ENCODE measurements at regions not wholly inside any gene's neighbourhood (a gene's known extent, or its start where the extent isn't known, plus 50 kb on each side); places are given as distances from the start of the nearest gene placed in this dataset.
"Not testable (repeated sequence)": the region's sequence is repeated elsewhere in the genome, so short reads cannot be mapped to it uniquely, and the experiment has no call there.

DNA sequence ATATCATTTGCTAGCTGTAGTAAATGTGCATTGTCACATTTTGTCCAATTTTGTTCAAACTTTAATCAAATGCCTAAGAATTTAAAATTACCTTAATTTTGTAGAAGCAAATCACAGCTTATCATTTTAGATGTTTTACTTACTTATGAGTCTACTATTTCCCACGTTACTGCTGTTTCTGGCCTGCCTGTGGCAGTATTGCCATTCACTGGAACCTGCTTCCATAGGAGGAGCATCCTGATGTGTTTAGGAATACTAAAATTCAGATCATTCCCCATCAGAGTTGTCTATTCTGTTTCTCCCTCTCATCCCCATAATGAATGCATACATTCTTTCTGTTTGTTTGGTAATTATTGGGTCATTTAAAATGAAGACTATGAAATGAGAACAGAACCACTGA is 119.5 kb upstream of the SNRPN start:
- Histone ChIP-seq H3K9me3 (ENCODE audit: control insufficient read depth, low read depth, low read length) (peaks cover 6% of the 10 kb centered on the region), H3K9ac (ENCODE audit: low read length) (no peak overlapping the region), H3K36me3 (ENCODE audit: control insufficient read depth, low read depth, low read length) (no peaks in the 10 kb centered on the region), H3K27ac (ENCODE audit: low read length) (no peak overlapping the region), H3K27me3 (ENCODE audit: control insufficient read depth, insufficient read depth, low read length) (no peaks in the 10 kb centered on the region), H3K4me1 (ENCODE audit: control insufficient read depth, low read depth, low read length) (no peaks in the 10 kb centered on the region), H3K4me3 (ENCODE audit: low read length) (no peak overlapping the region)

DNA sequence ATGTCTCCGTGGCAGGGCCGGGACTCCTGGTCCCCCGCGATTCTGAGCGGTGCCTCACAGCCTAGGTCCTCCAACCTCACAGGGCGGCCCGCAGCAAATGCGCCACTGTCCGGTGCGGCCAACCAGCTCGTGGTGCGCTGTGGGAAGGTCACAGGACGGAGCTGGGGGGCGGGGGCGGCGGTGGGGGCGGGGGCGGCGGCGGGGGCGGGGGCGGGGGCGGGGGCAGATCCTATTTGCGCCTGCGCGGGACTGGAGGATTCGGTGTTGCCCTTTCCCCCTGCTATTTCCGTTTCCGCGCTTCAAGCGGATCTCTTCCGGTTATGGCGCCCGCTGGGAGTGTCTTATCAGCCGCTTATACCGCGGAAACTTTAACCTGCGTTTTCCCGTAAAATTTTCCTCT is 106.7 kb upstream of the SNRPN start:
- Histone ChIP-seq H3K9ac (ENCODE audit: low read length) (no peak overlapping the region), H3K27me3 (ENCODE audit: control insufficient read depth, insufficient read depth, low read length) (no peaks in the 10 kb centered on the region), H3K4me1 (ENCODE audit: control insufficient read depth, low read depth, low read length) (peaks cover 8% of the 10 kb centered on the region), H3K4me3 (ENCODE audit: low read length) (no peak overlapping the region), H3K36me3 (ENCODE audit: control insufficient read depth, low read depth, low read length) (no peaks in the 10 kb centered on the region), H3K27ac (ENCODE audit: low read length) (no peak overlapping the region), H3K9me3 (ENCODE audit: control insufficient read depth, low read depth, low read length) (peaks cover 10% of the 10 kb centered on the region)

DNA sequence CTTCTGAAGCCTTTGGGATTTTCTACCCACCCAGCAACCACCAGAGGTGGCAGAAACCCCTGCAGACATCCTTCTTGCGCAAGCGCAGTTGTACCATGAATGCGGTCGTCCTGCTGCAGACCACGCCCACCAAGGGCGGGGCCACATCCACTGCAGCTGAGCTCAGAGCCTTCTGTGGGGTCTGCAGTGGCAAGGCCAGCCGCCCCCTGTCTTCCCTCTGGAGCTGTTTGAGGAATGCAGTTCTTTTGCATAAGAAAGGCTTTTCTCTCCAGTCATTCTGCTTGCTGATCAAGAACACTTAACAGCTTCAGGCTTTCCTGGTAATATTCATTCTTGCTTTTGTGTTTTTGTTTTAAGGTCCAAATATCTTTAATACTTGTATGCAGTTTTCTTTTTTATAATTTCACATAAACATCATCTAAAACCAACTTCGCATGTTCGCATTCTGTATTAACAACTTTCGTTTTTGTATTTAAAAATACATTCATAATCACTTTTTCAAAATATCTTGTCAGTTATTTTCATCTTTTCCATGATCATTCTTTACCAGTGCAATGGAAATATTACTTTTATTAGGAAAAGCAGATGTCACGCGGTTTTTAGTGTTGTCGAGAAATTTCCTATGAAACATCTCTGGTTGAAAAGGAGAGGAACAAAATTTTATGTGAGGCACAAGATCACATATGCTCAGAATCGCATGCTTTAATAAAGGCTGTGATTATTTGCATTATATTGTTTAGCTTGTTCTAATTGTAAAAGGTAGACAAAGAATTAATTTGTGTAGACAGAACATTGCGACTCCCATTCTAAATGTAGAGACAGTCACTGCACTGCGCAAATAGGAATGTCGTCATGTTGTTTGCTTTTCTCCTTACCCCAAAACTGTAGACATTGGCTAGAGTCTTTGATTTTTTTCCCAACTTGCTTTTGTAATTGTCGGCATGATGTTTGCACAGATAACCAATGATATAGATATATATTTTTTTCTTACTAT is 98.1 kb upstream of the SNRPN start:
- no peaks in the 10 kb centered on the region for H3K36me3 ChIP-seq (ENCODE audit: control insufficient read depth, low read depth, low read length)
- H3K4me1 ChIP-seq (ENCODE audit: control insufficient read depth, low read depth, low read length), result peaks cover 22% of the 10 kb centered on the region
- H3K27ac ChIP-seq (ENCODE audit: low read length), result peak overlapping the region; percentile 79
- no peaks in the 10 kb centered on the region for H3K27me3 ChIP-seq (ENCODE audit: control insufficient read depth, insufficient read depth, low read length)
- peak overlapping the region; percentile 55 for H3K4me3 ChIP-seq (ENCODE audit: low read length)
- H3K9ac ChIP-seq (ENCODE audit: low read length), result peak overlapping the region; percentile 73
- no peaks in the 10 kb centered on the region for H3K9me3 ChIP-seq (ENCODE audit: control insufficient read depth, low read depth, low read length)

DNA sequence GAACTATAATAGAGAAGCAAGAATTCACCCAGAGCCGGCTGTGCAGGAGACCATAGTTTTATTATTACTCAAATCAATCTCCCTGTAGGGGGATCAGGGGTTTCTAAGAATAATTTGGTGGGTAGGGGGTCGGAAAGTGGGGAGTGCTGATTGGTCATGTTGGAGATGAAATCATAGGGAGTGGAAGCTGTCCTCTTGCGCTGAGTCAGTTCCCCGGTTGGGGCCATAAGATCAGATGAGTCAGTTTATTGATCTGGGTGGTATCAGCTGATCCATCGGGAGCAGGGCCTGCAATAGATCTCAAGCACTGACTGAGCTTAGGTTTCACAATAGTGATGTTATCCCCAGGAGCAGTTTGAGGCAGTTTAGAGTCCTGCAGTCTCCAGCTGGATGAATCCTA is 97.0 kb upstream of the SNRPN start:
- Histone ChIP-seq H3K27me3 (ENCODE audit: control insufficient read depth, insufficient read depth, low read length) (no peaks in the 10 kb centered on the region), H3K4me3 (ENCODE audit: low read length) (peak overlapping the region; percentile 55), H3K36me3 (ENCODE audit: control insufficient read depth, low read depth, low read length) (no peaks in the 10 kb centered on the region), H3K9ac (ENCODE audit: low read length) (peak overlapping the region; percentile 73), H3K4me1 (ENCODE audit: control insufficient read depth, low read depth, low read length) (peaks cover 22% of the 10 kb centered on the region), H3K9me3 (ENCODE audit: control insufficient read depth, low read depth, low read length) (peaks cover 4% of the 10 kb centered on the region), H3K27ac (ENCODE audit: low read length) (peak overlapping the region; percentile 80)

DNA sequence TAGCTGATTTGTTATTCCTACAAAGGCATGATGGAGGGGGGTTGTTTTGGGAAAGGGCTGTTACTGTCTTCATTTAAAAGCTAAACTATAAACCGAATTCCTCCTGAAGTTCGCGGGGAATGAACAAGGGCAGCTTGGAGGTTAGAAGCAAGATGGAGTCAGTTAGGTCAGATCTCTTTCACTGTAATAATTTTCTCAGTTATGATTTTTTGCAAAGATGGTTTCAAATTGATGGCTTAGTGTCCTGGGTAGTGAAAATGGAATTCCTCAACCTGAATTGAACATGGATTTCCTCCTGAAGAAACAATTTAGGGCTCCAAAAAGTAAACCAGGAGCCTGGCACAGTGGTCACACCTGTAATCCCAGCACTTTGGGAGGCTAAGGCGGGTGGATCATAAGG is 96.6 kb upstream of the SNRPN start:
- Histone ChIP-seq H3K27ac (ENCODE audit: low read length) (peak overlapping the region; percentile 80), H3K9ac (ENCODE audit: low read length) (peak overlapping the region; percentile 73), H3K4me1 (ENCODE audit: control insufficient read depth, low read depth, low read length) (peaks cover 22% of the 10 kb centered on the region), H3K4me3 (ENCODE audit: low read length) (peak overlapping the region; percentile 55)
- not testable (repeated sequence) for H3K36me3 ChIP-seq (ENCODE audit: control insufficient read depth, low read depth, low read length); H3K9me3 ChIP-seq (ENCODE audit: control insufficient read depth, low read depth, low read length); H3K27me3 ChIP-seq (ENCODE audit: control insufficient read depth, insufficient read depth, low read length)

DNA sequence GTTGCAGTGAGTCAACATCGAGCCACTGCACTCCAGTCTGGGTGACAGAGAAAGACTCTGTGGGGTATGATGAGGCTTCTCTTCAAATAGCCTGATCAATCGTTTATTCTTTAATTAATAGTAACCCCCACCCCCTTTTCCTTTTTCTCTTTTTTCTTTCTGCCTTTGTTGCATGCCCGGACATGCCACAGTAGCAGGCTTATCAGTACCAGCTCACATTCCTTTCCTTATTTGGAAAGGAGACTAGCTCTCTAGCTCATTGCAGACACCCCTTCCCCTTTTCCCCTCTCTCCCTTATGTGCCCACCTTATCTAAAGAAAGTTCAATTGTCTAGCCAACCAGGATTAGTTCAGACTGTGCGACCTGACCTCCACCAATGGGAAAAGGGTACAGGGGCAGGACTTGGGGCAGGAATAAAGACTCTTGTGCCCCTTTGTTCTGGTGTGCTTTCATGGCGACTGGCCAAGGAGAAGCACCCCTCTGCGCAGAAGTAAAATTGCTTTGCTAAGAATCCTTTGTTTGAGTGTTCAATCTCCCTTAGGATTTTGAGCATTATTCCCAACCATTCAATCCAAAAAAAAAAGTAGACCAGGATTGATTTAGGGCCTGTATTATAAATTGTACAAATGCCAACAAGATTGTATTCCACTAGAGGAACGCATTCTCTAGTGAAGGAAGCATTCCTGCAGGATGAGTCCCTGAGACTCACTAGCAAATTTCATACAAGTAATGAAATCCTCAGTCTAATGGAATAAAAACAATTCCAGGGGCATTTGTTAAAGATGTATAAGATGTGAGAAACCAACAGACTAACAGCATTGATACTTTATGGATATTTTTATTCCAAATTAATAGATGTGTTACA is 95.8 kb upstream of the SNRPN start:
- Histone ChIP-seq H3K27ac (ENCODE audit: low read length) (peak overlapping the region; percentile 80), H3K4me3 (ENCODE audit: low read length) (no peak overlapping the region), H3K4me1 (ENCODE audit: control insufficient read depth, low read depth, low read length) (peaks cover 22% of the 10 kb centered on the region), H3K27me3 (ENCODE audit: control insufficient read depth, insufficient read depth, low read length) (no peaks in the 10 kb centered on the region), H3K9ac (ENCODE audit: low read length) (peak overlapping the region; percentile 73), H3K36me3 (ENCODE audit: control insufficient read depth, low read depth, low read length) (no peaks in the 10 kb centered on the region), H3K9me3 (ENCODE audit: control insufficient read depth, low read depth, low read length) (peaks cover 4% of the 10 kb centered on the region)

DNA sequence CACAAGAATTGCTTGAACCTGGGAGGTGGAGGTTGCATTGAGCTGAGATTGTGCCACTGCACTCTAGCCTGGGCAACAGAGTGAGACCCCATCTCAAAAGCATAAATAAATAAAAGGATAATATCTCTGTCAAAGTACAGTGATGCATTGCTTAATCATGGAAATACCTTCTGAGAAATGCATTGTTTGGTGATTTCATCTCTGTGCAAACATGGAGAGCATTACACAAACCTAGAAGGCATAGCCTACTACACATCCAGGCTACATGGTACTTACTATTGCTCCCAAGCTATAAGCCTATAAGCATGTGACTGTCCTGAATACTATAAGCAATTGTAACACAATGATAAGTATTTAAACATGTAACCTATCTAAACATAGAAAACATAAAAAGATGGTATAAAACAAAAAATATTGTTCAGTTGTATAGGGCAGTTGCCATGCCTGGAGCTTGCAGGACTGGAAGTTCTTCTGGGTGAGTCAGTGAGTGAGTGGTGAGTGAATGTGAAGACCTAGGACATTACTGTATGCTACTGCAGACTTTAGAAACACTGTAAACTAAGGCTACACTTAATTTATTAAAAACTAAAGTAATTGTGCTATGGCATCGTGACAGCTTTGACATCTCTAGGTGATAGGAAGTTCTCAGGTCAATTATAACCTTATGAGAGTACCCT is 93.6 kb upstream of the SNRPN start:
- Histone ChIP-seq H3K4me3 (ENCODE audit: low read length) (no peak overlapping the region), H3K9ac (ENCODE audit: low read length) (no peak overlapping the region), H3K4me1 (ENCODE audit: control insufficient read depth, low read depth, low read length) (peaks cover 21% of the 10 kb centered on the region), H3K9me3 (ENCODE audit: control insufficient read depth, low read depth, low read length) (peaks cover 4% of the 10 kb centered on the region), H3K36me3 (ENCODE audit: control insufficient read depth, low read depth, low read length) (no peaks in the 10 kb centered on the region), H3K27ac (ENCODE audit: low read length) (no peak overlapping the region), H3K27me3 (ENCODE audit: control insufficient read depth, insufficient read depth, low read length) (no peaks in the 10 kb centered on the region)

DNA sequence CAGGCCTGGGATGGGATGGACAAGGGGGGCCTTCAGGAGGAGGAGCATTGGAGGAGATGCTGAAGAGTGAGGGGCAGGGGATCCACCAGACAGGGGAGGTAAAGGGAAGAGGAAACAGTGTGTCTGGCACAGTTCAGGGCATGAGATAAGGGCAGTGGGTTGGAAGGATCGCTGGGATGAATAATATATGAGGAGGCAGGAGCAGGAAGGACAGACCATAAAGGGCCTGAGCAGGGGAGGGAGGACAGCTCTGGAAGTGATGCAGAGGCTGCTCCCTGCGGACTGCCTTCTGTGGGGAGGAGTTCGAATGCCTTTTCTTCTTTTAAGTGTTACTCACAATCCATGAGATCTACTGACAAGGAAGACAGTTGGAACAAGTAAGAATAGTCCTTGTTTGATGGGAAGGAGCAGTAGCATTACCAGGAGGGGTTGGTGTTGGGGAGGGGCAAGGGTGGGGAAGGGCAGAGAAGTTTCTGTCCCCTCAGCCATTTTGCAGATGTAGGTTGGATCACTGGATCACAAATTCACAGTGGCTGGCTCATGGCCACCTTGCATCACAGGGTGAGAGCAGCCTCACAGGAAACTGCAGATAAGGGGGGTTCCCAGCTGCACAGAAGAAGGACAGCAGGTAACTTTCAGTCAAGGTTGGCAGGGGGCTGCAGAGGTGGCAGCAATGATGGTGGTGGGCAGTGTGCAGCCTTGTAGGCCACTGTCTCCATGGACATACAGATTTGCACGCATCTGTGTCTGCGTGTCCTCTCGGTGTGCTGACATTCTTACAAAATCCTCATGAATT is 91.9 kb upstream of the SNRPN start:
- H3K4me3 ChIP-seq (ENCODE audit: low read length), result no peak overlapping the region
- H3K27me3 ChIP-seq (ENCODE audit: control insufficient read depth, insufficient read depth, low read length), result no peaks in the 10 kb centered on the region
- peaks cover 21% of the 10 kb centered on the region for H3K4me1 ChIP-seq (ENCODE audit: control insufficient read depth, low read depth, low read length)
- peaks cover 4% of the 10 kb centered on the region for H3K9me3 ChIP-seq (ENCODE audit: control insufficient read depth, low read depth, low read length)
- no peak overlapping the region for H3K27ac ChIP-seq (ENCODE audit: low read length)
- H3K36me3 ChIP-seq (ENCODE audit: control insufficient read depth, low read depth, low read length), result no peaks in the 10 kb centered on the region
- no peak overlapping the region for H3K9ac ChIP-seq (ENCODE audit: low read length)

DNA sequence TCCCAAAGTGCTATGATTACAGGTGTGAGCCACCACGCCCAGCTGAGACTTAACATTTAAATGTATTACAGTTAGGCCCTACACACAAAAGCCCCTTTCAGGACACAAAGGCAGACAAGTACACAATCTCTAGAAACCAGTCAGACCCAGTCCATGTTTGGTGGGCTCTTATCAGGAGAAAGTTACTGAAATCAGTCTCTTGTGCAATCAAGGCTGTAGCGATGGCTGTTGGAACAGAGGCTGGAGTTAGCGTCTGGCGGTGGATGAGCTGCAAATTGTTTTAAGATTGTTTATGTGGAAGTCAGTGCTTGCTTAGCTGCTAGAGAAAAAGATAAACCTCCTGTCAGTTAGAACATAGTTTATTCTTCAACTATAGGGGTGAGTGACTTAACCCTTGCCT is 89.5 kb upstream of the SNRPN start:
- no peaks in the 10 kb centered on the region for H3K36me3 ChIP-seq (ENCODE audit: control insufficient read depth, low read depth, low read length)
- peaks cover 9% of the 10 kb centered on the region for H3K9me3 ChIP-seq (ENCODE audit: control insufficient read depth, low read depth, low read length)
- H3K4me3 ChIP-seq (ENCODE audit: low read length), result no peak overlapping the region
- no peak overlapping the region for H3K27ac ChIP-seq (ENCODE audit: low read length)
- H3K9ac ChIP-seq (ENCODE audit: low read length), result no peak overlapping the region
- peaks cover 6% of the 10 kb centered on the region for H3K4me1 ChIP-seq (ENCODE audit: control insufficient read depth, low read depth, low read length)
- no peaks in the 10 kb centered on the region for H3K27me3 ChIP-seq (ENCODE audit: control insufficient read depth, insufficient read depth, low read length)

DNA sequence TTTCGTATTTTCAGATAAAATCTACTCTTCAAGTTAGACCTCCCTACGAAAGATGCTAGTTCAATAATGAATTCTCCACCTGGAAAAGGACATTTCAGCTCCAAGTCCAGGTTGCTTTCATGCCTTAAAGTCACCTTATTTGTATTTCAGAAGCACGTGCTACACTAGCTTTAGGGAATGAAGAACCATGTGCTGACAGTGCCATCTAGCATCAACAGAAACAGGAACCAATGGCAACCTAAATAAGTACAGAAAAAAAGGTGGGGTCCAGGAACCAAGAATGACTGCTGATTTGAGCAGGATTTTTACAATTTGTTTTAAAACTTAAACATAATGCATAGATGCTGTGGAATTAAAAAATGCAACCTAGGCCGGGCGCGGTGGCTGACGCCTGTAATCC is 77.6 kb upstream of the SNRPN start:
- Histone ChIP-seq H3K27ac (ENCODE audit: low read length) (no peak overlapping the region), H3K4me3 (ENCODE audit: low read length) (no peak overlapping the region), H3K27me3 (ENCODE audit: control insufficient read depth, insufficient read depth, low read length) (no peaks in the 10 kb centered on the region), H3K36me3 (ENCODE audit: control insufficient read depth, low read depth, low read length) (no peaks in the 10 kb centered on the region), H3K9me3 (ENCODE audit: control insufficient read depth, low read depth, low read length) (peaks cover 22% of the 10 kb centered on the region), H3K4me1 (ENCODE audit: control insufficient read depth, low read depth, low read length) (peaks cover 13% of the 10 kb centered on the region), H3K9ac (ENCODE audit: low read length) (peak overlapping the region; percentile 22)

Measured in iPS-18a (cell line).